ENCODE measurements at regions not wholly inside any gene's neighbourhood (a gene's known extent, or its start where the extent isn't known, plus 50 kb on each side); places are given as distances from the start of the nearest gene placed in this dataset.
"Not testable (repeated sequence)": the region's sequence is repeated elsewhere in the genome, so short reads cannot be mapped to it uniquely, and the experiment has no call there.

- no peak for DNase-seq (ENCODE audit: low spot score in 2 of 2)
- no peak for TF ChIP-seq POLR2A (IDR thresholded peaks at IDR 0.05)
- TF ChIP-seq CTCF (IDR thresholded peaks at IDR 0.05) = no peak
- 90 to 96% methylated on average over 1 of the region's 1 CpG for WGBS, 2 donors
- intact Hi-C loops (cut with DNase I; ENCODE audit: low total_unique reads) = no loop called here
- no peak overlapping the region for H3K4me3 ChIP-seq (ENCODE audit: low read depth, poor library complexity, severe bottlenecking)
Measured at GRCh38 chr11:122002047-122002446, 114.0 kb downstream of the BLID start.

GRCh38 chr11:121999651-122000050 lies 116.4 kb downstream of the BLID start:
- TF ChIP-seq CTCF (IDR thresholded peaks at IDR 0.05) (no peak), POLR2A (IDR thresholded peaks at IDR 0.05) (no peak)
- no peak overlapping the region for H3K4me3 ChIP-seq (ENCODE audit: low read depth, poor library complexity, severe bottlenecking)
- intact Hi-C loops (cut with DNase I; ENCODE audit: low total_unique reads) = no loop called here
- 45 to 58% methylated on average over 2 of the region's 2 CpGs for WGBS, 2 donors
- DNase-seq (ENCODE audit: low spot score in 2 of 2) = no peak

- TF ChIP-seq CTCF (IDR thresholded peaks at IDR 0.05) (no peak), POLR2A (IDR thresholded peaks at IDR 0.05) (no peak)
- H3K4me3 ChIP-seq (ENCODE audit: low read depth, poor library complexity, severe bottlenecking) = no peak overlapping the region
- 81 to 84% methylated on average over 1 of the region's 1 CpG for WGBS, 2 donors
- DNase-seq (ENCODE audit: low spot score in 2 of 2) = no peak
- intact Hi-C loops (cut with DNase I; ENCODE audit: low total_unique reads) = no loop called here
Measured at GRCh38 chr11:121996574-121996973, 119.4 kb downstream of the BLID start.

- no peak for DNase-seq (ENCODE audit: low spot score in 2 of 2)
- 52 to 67% methylated on average over 3 of the region's 3 CpGs for WGBS, 2 donors
- TF ChIP-seq CTCF (IDR thresholded peaks at IDR 0.05) (no peak), POLR2A (IDR thresholded peaks at IDR 0.05) (no peak)
- no peak overlapping the region for H3K4me3 ChIP-seq (ENCODE audit: low read depth, poor library complexity, severe bottlenecking)
- intact Hi-C loops (cut with DNase I; ENCODE audit: low total_unique reads) = no loop called here
Measured at GRCh38 chr11:121983901-121984300, 132.1 kb downstream of the BLID start.

GRCh38 chr11:121977914-121978313 lies 138.1 kb downstream of the BLID start:
- DNase-seq (ENCODE audit: low spot score in 2 of 2); H3K4me3 ChIP-seq (ENCODE audit: low read depth, poor library complexity, severe bottlenecking); intact Hi-C loops (cut with DNase I; ENCODE audit: low total_unique reads): not testable (repeated sequence)

GRCh38 chr11:121968638-121969037 lies 147.4 kb downstream of the BLID start:
- intact Hi-C loops (cut with DNase I; ENCODE audit: low total_unique reads) = no loop called here
- TF ChIP-seq POLR2A (IDR thresholded peaks at IDR 0.05) = no peak
- TF ChIP-seq CTCF (IDR thresholded peaks at IDR 0.05) = no peak
- WGBS, 2 donors = 96% methylated on average over 2 of the region's 2 CpGs
- no peak for DNase-seq (ENCODE audit: low spot score in 2 of 2)
- H3K4me3 ChIP-seq (ENCODE audit: low read depth, poor library complexity, severe bottlenecking) = no peak overlapping the region

Measured in lower leg skin (tissue), 4 donors.